Liver (tissue), 7 donors: ENCODE measurements at regions not wholly inside any gene's neighbourhood (a gene's known extent, or its start where the extent isn't known, plus 50 kb on each side); places are given as distances from the start of the nearest gene placed in this dataset.

Experiments
- DNase-seq: peaks from one replicate; pipeline ENCODE4 v3.0.0-alpha.2; 2017; ENCODE audit warnings: low spot score
- H3K27ac ChIP-seq, 2 donors: one replicate each; pipeline ENCODE4 v1.7.0; 2013; ENCODE audit warnings: inconsistent platforms in 2 of 2, low read length in 2 of 2, control low read depth in 1 of 2, low read depth in 1 of 2, mild to moderate bottlenecking in 1 of 2
- H3K27me3 ChIP-seq, 4 donors: one replicate each; pipeline versions ENCODE4 v1.6.1 to v1.7.0; 2013; ENCODE audit warnings: low read length in 3 of 4, inconsistent platforms in 1 of 4, mild to moderate bottlenecking in 1 of 4, moderate library complexity in 1 of 4; ENCODE audit not compliant: control insufficient read depth in 4 of 4, insufficient read depth in 4 of 4
- H3K36me3 ChIP-seq, 4 donors: one replicate each; pipeline versions ENCODE4 v1.6.1 to v1.7.0; 2013; ENCODE audit warnings: low read length in 3 of 4, mild to moderate bottlenecking in 3 of 4, low read depth in 1 of 4, moderate library complexity in 1 of 4; ENCODE audit not compliant: control insufficient read depth in 4 of 4, insufficient read depth in 3 of 4
- H3K4me1 ChIP-seq, 4 donors: one replicate each; pipeline versions ENCODE4 v1.6.1 to v1.7.0; 2013; ENCODE audit warnings: low read length in 3 of 4, mild to moderate bottlenecking in 3 of 4, moderate library complexity in 1 of 4; ENCODE audit not compliant: control insufficient read depth in 4 of 4, insufficient read depth in 4 of 4
- H3K4me3 ChIP-seq, 3 donors: one replicate each; pipeline versions ENCODE4 v1.6.1 to v1.7.0; 2013; ENCODE audit warnings: low read length in 3 of 3, control low read depth in 1 of 3, low read depth in 1 of 3, mild to moderate bottlenecking in 1 of 3
- H3K9ac ChIP-seq, 2 donors: one replicate each; pipeline ENCODE4 v1.7.0; 2013; ENCODE audit warnings: low read length in 2 of 2, mild to moderate bottlenecking in 2 of 2, moderate library complexity in 2 of 2, control low read depth in 1 of 2, low read depth in 1 of 2
- H3K9me3 ChIP-seq, 4 donors: one replicate each; pipeline versions ENCODE4 v1.6.1 to v1.7.0; 2013; ENCODE audit warnings: low read length in 3 of 4; ENCODE audit not compliant: control insufficient read depth in 4 of 4
- ATF3 ChIP-seq: IDR thresholded peaks from 2 replicates; pipeline ENCODE4 v1.6.1; 2016; ENCODE audit warnings: antibody characterized with exemption
- CTCF ChIP-seq: fragments of 150-350 bp; IDR thresholded peaks from 2 replicates; pipeline ENCODE4 v1.5.1; 2017; ENCODE audit warnings: improper control_type of control experiment, low read depth, low read length; ENCODE audit not compliant: missing input control
- FOXA1 ChIP-seq: IDR thresholded peaks from 2 replicates; pipeline ENCODE4 v1.6.1; 2016; ENCODE audit warnings: antibody characterized with exemption
- FOXA2 ChIP-seq: IDR thresholded peaks from 2 replicates; pipeline ENCODE4 v1.6.1; 2016; ENCODE audit warnings: antibody characterized with exemption
- GABPA ChIP-seq, 2 donors: IDR thresholded peaks in 1 of 2; conservative IDR thresholded peaks in 1 of 2; 2 replicates each; pipeline ENCODE4 v1.6.1; 2016; ENCODE audit warnings: antibody characterized with exemption in 2 of 2, mild to moderate bottlenecking in 1 of 2, moderate library complexity in 1 of 2
- HNF4A ChIP-seq, 2 donors: conservative IDR thresholded peaks; 2 replicates each; pipeline ENCODE4 v1.6.1; 2016; ENCODE audit warnings: antibody characterized with exemption in 2 of 2, mild to moderate bottlenecking in 2 of 2
- HNF4G ChIP-seq: IDR thresholded peaks from 2 replicates; pipeline ENCODE4 v1.6.1; 2016; ENCODE audit warnings: antibody characterized with exemption
- JUND ChIP-seq, 2 donors: IDR thresholded peaks; 2 replicates each; pipeline ENCODE4 v1.6.1; 2016; ENCODE audit warnings: antibody characterized with exemption in 2 of 2
- MAX ChIP-seq: IDR thresholded peaks from 2 replicates; pipeline ENCODE4 v1.6.1; 2016; ENCODE audit warnings: antibody characterized with exemption
- NR2F2 ChIP-seq: IDR thresholded peaks from 2 replicates; pipeline ENCODE4 v1.6.1; 2016; ENCODE audit warnings: antibody characterized with exemption
- RAD21 ChIP-seq, 2 donors: IDR thresholded peaks; 2 replicates each; pipeline ENCODE4 v1.6.1; 2016; ENCODE audit warnings: antibody characterized with exemption in 2 of 2, mild to moderate bottlenecking in 2 of 2
- REST ChIP-seq: IDR thresholded peaks from 2 replicates; pipeline ENCODE4 v1.6.1; 2016; ENCODE audit warnings: antibody characterized with exemption, mild to moderate bottlenecking
- RXRA ChIP-seq, 2 donors: IDR thresholded peaks; 2 replicates each; pipeline ENCODE4 v1.6.1; 2017 to 2018; ENCODE audit warnings: antibody characterized with exemption in 2 of 2, mild to moderate bottlenecking in 1 of 2
- SP1 ChIP-seq: IDR thresholded peaks from 2 replicates; pipeline ENCODE4 v1.6.1; 2018; ENCODE audit warnings: antibody characterized with exemption, mild to moderate bottlenecking
- TAF1 ChIP-seq: conservative IDR thresholded peaks from 2 replicates; pipeline ENCODE4 v1.6.1; 2016; ENCODE audit warnings: antibody characterized with exemption, mild to moderate bottlenecking
- YY1 ChIP-seq: IDR thresholded peaks from 2 replicates; pipeline ENCODE4 v1.6.1; 2016; ENCODE audit warnings: antibody characterized with exemption, mild to moderate bottlenecking
- ZBTB33 ChIP-seq: IDR thresholded peaks from 2 replicates; pipeline ENCODE4 v1.6.1; 2016; ENCODE audit warnings: antibody characterized with exemption
- donor health status: healthy.
- donor health status: healthy.
- donor health status: healthy.
- donor health status: healthy.

- no peak overlapping the region for H3K9ac ChIP-seq
- DNase-seq, result no peak
- no peak overlapping the region for H3K27ac ChIP-seq
- H3K4me3 ChIP-seq, result no peak overlapping the region
- no peaks in the 10 kb centered on the region for H3K4me1 ChIP-seq
- no peaks in the 10 kb centered on the region for H3K9me3 ChIP-seq
- no peaks in the 10 kb centered on the region for H3K36me3 ChIP-seq
- H3K27me3 ChIP-seq, result no peaks in the 10 kb centered on the region
- TF ChIP-seq REST (no peak), NR2F2 (no peak), SP1 (no peak), MAX (no peak), YY1 (no peak)
These were observed 1448.4 kb upstream of the C9orf72 start for GRCh38 chr9:29021632-29022031.

- no peaks in the 10 kb centered on the region for H3K27me3 ChIP-seq
- DNase-seq, result no peak
These were observed 1465.1 kb upstream of the C9orf72 start for GRCh38 chr9:29038332-29038731.

More at GRCh38 chr9:29038332-29038731, 1465.1 kb upstream of the C9orf72 start:
- H3K36me3 ChIP-seq, result no peaks in the 10 kb centered on the region
- no peak for TF ChIP-seq HNF4G
- no peak for TF ChIP-seq RAD21 (IDR thresholded peaks at IDR 0.05)
- no peak for TF ChIP-seq SP1
- TF ChIP-seq TAF1, result no peak
- TF ChIP-seq ZBTB33, result no peak
- no peak for TF ChIP-seq FOXA1
- no peak for TF ChIP-seq GABPA (IDR thresholded peaks at IDR 0.05 in 1 of 2, conservative IDR thresholded peaks at IDR 0.05 in 1 of 2)
- TF ChIP-seq CTCF, result no peak
- TF ChIP-seq RXRA (IDR thresholded peaks at IDR 0.05), result no peak
- TF ChIP-seq JUND (IDR thresholded peaks at IDR 0.05), result no peak
- TF ChIP-seq FOXA2, result no peak
- no peak for TF ChIP-seq HNF4A (conservative IDR thresholded peaks at IDR 0.05)
- TF ChIP-seq NR2F2, result no peak
- TF ChIP-seq REST, result no peak
- no peak for TF ChIP-seq YY1
- TF ChIP-seq ATF3, result no peak
- H3K4me3 ChIP-seq, result no peak overlapping the region
- H3K4me1 ChIP-seq, result no peaks in the 10 kb centered on the region
- H3K27ac ChIP-seq, result no peak overlapping the region
- H3K9ac ChIP-seq, result no peak overlapping the region
- no peaks in the 10 kb centered on the region for H3K9me3 ChIP-seq
